GM12891 (cell line): ENCODE measurements at regions not wholly inside any gene's neighbourhood (a gene's known extent, or its start where the extent isn't known, plus 50 kb on each side); places are given as distances from the start of the nearest gene placed in this dataset.

Source experiments
- DNase-seq: peaks from one replicate; pipeline ENCODE4 v3.0.0; 2011; ENCODE audit warnings: low spot score; ENCODE audit not compliant: insufficient read length
- FAIRE-seq: peaks from 2 replicates; lab custom pipeline; 2011; peaks lifted over from hg19 to GRCh38; lab: Jason Lieb, UNC
- PAX5 ChIP-seq: IDR thresholded peaks from 2 replicates; pipeline ENCODE4 v1.6.1; 2011; ENCODE audit warnings: low read length, moderate library complexity, mild to moderate bottlenecking; ENCODE audit not compliant: insufficient read depth, severe bottlenecking
- POLR2A ChIP-seq: IDR thresholded peaks from 2 replicates; pipeline ENCODE4 v1.6.1; 2011; ENCODE audit warnings: low read depth, low read length, control low read depth
- POLR2AphosphoS5 ChIP-seq: IDR thresholded peaks from 2 replicates; pipeline ENCODE4 v1.6.1; 2011; ENCODE audit warnings: low read depth, low read length, control low read depth
- POU2F2 ChIP-seq: IDR thresholded peaks from 2 replicates; pipeline ENCODE4 v1.6.1; 2011; ENCODE audit warnings: low read depth, mild to moderate bottlenecking, control low read depth, low read length, moderate library complexity
- SPI1 ChIP-seq: IDR thresholded peaks from 2 replicates; pipeline ENCODE4 v1.6.1; 2011; ENCODE audit warnings: low read depth, low read length, control low read depth
- TAF1 ChIP-seq: IDR thresholded peaks from 2 replicates; pipeline ENCODE4 v1.6.1; 2011; ENCODE audit warnings: low read depth, low read length, control low read depth

DNA sequence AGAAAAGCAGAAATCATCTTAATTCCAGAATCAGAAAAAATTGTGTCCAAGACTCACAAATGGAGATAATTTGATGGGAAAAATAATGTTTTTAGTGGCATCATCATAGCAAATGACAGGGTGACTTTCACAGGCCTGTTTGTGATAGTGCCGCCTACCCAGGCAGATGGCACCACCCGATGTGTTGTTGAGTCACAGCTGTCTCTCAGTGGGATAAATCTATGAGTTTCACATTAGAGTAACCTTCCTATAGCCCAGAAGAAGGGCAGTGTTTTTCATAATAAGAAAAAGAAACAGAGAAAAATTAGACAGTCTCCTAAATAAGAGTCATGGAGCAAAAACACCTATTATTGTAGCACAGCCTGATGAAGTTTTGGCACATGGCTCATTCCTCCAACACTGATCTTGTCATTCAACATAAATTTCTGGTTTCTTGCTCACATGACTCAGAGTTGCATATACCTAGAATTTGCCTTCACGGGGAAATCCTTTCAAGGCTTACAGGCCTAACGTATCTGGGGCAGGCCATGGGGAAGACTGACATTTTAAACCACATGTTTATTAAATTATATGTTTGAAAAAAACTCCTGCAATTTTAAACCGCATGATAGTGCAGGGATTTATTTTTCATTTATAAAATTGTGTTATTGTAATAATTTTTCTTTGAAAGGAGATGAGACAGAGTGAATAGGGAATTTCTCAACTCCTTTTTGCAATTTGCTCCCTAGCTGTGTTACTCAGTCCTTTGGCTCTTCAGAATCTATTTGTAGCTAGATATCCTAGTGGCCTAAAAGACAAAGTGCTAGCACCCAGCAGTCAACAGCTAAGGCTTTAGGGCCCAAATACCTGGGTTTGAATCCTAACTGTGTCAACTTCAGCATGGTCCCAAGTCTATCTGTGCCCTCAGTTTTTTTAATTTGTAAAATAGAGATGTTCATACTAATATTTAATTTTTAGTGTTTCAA, 393.7 kb downstream of the NDFIP2 start:
- FAIRE-seq (no peak), DNase-seq (no peak)
- no peak for TF ChIP-seq POU2F2
- TF ChIP-seq POLR2AphosphoS5, result no peak
- no peak for TF ChIP-seq PAX5
- no peak for TF ChIP-seq TAF1
- TF ChIP-seq SPI1, result no peak
- TF ChIP-seq POLR2A, result no peak

GRCh38 chr13:79871594-79871993, 390.6 kb downstream of the NDFIP2 start:
- FAIRE-seq, result no peak
- DNase-seq, result no peak
- TF ChIP-seq POLR2A, result no peak
- no peak for TF ChIP-seq SPI1
- TF ChIP-seq POU2F2, result no peak

DNA sequence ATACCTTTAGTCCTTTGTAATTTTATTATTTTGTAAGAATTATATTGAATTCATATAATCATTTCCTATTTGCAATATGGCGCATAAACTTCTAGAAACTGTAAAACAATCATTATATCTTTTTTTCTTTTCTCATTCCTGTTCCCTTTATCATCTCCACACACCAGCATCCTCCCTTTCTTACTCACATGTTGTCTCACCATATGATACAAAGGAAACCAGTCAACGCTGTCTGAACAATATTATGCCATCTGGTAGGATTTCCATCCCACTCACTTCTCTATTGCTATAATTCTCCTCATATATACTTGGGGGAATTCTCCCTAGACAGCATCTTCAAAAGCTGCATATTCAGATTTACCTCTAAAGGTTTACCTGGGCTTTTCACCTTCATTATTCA, 389.8 kb downstream of the NDFIP2 start:
- FAIRE-seq (no peak), DNase-seq (no peak)
- no peak for TF ChIP-seq POU2F2
- TF ChIP-seq POLR2AphosphoS5, result no peak
- no peak for TF ChIP-seq PAX5
- TF ChIP-seq TAF1, result no peak
- TF ChIP-seq POLR2A, result no peak
- TF ChIP-seq SPI1, result no peak

DNA sequence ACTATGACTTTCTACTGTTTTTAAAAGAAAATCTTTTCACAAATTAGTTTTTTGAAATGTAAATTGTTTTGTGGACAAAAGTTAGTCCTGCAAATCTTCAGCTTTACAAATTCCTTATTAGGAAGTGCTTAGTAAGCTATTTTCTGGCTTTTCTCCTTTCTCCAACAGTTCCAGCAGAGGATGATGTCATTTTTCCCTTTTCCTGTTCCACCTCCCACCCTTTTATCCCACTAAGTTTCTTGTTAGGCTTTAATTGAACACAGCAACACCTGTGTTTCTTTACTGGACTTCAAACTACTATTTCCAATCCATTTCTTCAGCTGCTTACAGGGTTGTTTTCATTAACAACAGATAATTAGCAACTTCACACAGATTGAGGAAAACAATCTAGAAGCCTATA, 389.2 kb downstream of the NDFIP2 start:
- DNase-seq, result no peak
- FAIRE-seq, result no peak
- no peak for TF ChIP-seq POLR2AphosphoS5
- TF ChIP-seq POLR2A, result no peak
- no peak for TF ChIP-seq PAX5
- TF ChIP-seq SPI1, result no peak
- no peak for TF ChIP-seq TAF1
- no peak for TF ChIP-seq POU2F2

DNA sequence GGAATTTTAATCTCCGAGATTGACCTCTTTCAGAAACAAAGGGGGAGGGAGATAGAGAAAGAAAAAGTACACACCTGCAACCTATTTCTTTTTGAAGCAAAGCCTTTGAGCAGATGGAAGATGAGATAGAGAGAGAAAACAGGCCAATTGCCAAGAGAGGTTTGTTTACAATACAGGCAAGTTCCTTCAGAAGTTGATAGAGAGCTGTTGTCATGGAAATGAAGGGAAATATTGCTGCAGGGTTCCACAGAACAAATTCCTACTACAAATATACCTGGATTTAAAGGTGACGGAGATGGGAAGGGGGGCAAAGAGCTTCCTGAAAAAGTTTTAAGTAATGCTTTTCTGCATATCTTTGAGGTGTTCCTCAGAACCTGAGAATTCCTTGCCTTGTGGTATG, 388.4 kb downstream of the NDFIP2 start:
- FAIRE-seq (no peak), DNase-seq (no peak)
- no peak for TF ChIP-seq PAX5
- TF ChIP-seq SPI1, result no peak
- no peak for TF ChIP-seq POU2F2
- no peak for TF ChIP-seq POLR2A
- TF ChIP-seq POLR2AphosphoS5, result no peak
- TF ChIP-seq TAF1, result no peak

DNA sequence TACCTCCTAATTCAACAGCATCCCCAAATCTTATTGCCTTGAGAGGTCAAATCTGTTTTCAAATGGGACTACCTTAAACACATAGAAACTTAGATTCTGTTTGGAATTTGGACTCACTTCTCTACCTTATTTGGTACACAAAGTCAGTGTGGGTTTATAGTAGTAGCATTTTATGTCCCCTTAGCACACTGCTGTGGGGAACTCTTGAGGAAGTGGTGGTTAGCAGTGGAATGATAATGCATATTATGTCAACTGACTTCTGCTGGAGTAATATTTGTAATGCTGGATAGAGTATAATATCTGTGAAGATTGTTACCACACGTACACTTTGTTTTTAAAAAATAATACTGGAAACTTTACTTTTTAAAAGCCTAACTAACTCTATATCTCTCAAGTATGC, 386.3 kb downstream of the NDFIP2 start:
- DNase-seq, result no peak
- TF ChIP-seq POLR2A, result no peak
- TF ChIP-seq TAF1, result no peak
- TF ChIP-seq POLR2AphosphoS5, result no peak
- TF ChIP-seq SPI1, result no peak
- TF ChIP-seq POU2F2, result no peak
- TF ChIP-seq PAX5, result no peak
- FAIRE-seq, result no peak

GRCh38 chr13:79866436-79866835, 385.5 kb downstream of the NDFIP2 start:
- no peak for TF ChIP-seq TAF1
- no peak for TF ChIP-seq POLR2A
- no peak for TF ChIP-seq POLR2AphosphoS5
- TF ChIP-seq POU2F2, result no peak
- TF ChIP-seq PAX5, result no peak
- no peak for TF ChIP-seq SPI1
- DNase-seq (no peak), FAIRE-seq (no peak)

- FAIRE-seq (no peak), DNase-seq (no peak)
- TF ChIP-seq SPI1 (no peak), TAF1 (no peak), POLR2A (no peak), POLR2AphosphoS5 (no peak), PAX5 (no peak), POU2F2 (no peak)
Measured at GRCh38 chr13:79862515-79862914, 381.6 kb downstream of the NDFIP2 start.

- FAIRE-seq, result no peak
- no peak for TF ChIP-seq POLR2A
- TF ChIP-seq POU2F2, result no peak
- no peak for TF ChIP-seq SPI1
- TF ChIP-seq POLR2AphosphoS5, result no peak
- no peak for DNase-seq
Measured at GRCh38 chr13:79861731-79862130, 380.8 kb downstream of the NDFIP2 start.

- no peak for DNase-seq
- FAIRE-seq, result no peak
- TF ChIP-seq POU2F2, result no peak
Measured at GRCh38 chr13:79860791-79861190, 379.8 kb downstream of the NDFIP2 start.
